Glomerular endothelial cell (primary cell): ENCODE measurements at regions not wholly inside any gene's neighbourhood (a gene's known extent, or its start where the extent isn't known, plus 50 kb on each side); places are given as distances from the start of the nearest gene placed in this dataset.

Source experiments
- DNase-seq: peaks from one replicate; pipeline ENCODE4 v3.0.0-alpha.2; 2011; ENCODE audit warnings: low read depth, low spot score; ENCODE audit errors: extremely low read depth

GRCh38 chr1:199976496-199977144, 50.9 kb upstream of the NR5A2 start:
- DNase-seq, result no peak
